ENCODE measurements at regions not wholly inside any gene's neighbourhood (a gene's known extent, or its start where the extent isn't known, plus 50 kb on each side); places are given as distances from the start of the nearest gene placed in this dataset.
"Not testable (repeated sequence)": the region's sequence is repeated elsewhere in the genome, so short reads cannot be mapped to it uniquely, and the experiment has no call there.

- no peak for DNase-seq (ENCODE audit: low spot score)
Observed at GRCh38 chr3:23709987-23710386, 95.8 kb upstream of the UBE2E1 start.

GRCh38 chr3:23710555-23710954 is 95.2 kb upstream of the UBE2E1 start:
- DNase-seq (ENCODE audit: low spot score) = no peak

GRCh38 chr3:23711916-23712494 is 93.8 kb upstream of the UBE2E1 start:
- DNase-seq (ENCODE audit: low spot score) = no peak

GRCh38 chr3:23712656-23713559 is 92.8 kb upstream of the UBE2E1 start:
- no peak for DNase-seq (ENCODE audit: low spot score)

- no peak for DNase-seq (ENCODE audit: low spot score)
Observed at GRCh38 chr3:23713641-23714040, 92.1 kb upstream of the UBE2E1 start.

GRCh38 chr3:23720059-23720458 is 85.7 kb upstream of the UBE2E1 start:
- no peak for DNase-seq (ENCODE audit: low spot score)

- no peak for DNase-seq (ENCODE audit: low spot score)
Observed at GRCh38 chr3:23720885-23721284, 84.9 kb upstream of the UBE2E1 start.

GRCh38 chr3:23723141-23723540 is 82.6 kb upstream of the UBE2E1 start:
- DNase-seq (ENCODE audit: low spot score) = no peak

- no peak for DNase-seq (ENCODE audit: low spot score)
Observed at GRCh38 chr3:23723930-23724329, 81.8 kb upstream of the UBE2E1 start.

GRCh38 chr3:23726811-23727548 is 78.8 kb upstream of the UBE2E1 start:
- no peak for DNase-seq (ENCODE audit: low spot score)

GRCh38 chr3:23728601-23729117 is 77.1 kb upstream of the UBE2E1 start:
- DNase-seq (ENCODE audit: low spot score) = no peak

GRCh38 chr3:23729362-23729761 is 76.4 kb upstream of the UBE2E1 start:
- not testable (repeated sequence) for DNase-seq (ENCODE audit: low spot score)

- DNase-seq (ENCODE audit: low spot score) = no peak
Observed at GRCh38 chr3:23734481-23734880, 71.3 kb upstream of the UBE2E1 start.

- DNase-seq (ENCODE audit: low spot score) = no peak
Observed at GRCh38 chr3:23735062-23735461, 70.7 kb upstream of the UBE2E1 start.

- no peak for DNase-seq (ENCODE audit: low spot score)
Observed at GRCh38 chr3:23735535-23736326, 70.0 kb upstream of the UBE2E1 start.

- peak; percentile 79 for DNase-seq (ENCODE audit: low spot score)
Observed at GRCh38 chr3:23738944-23739343, 66.8 kb upstream of the UBE2E1 start.

- DNase-seq (ENCODE audit: low spot score) = peak; percentile 35
Observed at GRCh38 chr3:23739536-23739935, 66.2 kb upstream of the UBE2E1 start.

GRCh38 chr3:23740517-23740965 is 65.2 kb upstream of the UBE2E1 start:
- peak; percentile 69 for DNase-seq (ENCODE audit: low spot score)

- peak; percentile 91 for DNase-seq (ENCODE audit: low spot score)
Observed at GRCh38 chr3:23741036-23741706, 64.6 kb upstream of the UBE2E1 start.

- no peak for DNase-seq (ENCODE audit: low spot score)
Observed at GRCh38 chr3:23743141-23743784, 62.5 kb upstream of the UBE2E1 start.

- DNase-seq (ENCODE audit: low spot score) = no peak
Observed at GRCh38 chr3:23746441-23746840, 59.3 kb upstream of the UBE2E1 start.

All from LoVo (cell line).